ENCODE measurements at regions not wholly inside any gene's neighbourhood (a gene's known extent, or its start where the extent isn't known, plus 50 kb on each side); places are given as distances from the start of the nearest gene placed in this dataset.
"Not testable (repeated sequence)": the region's sequence is repeated elsewhere in the genome, so short reads cannot be mapped to it uniquely, and the experiment has no call there.

GRCh38 chr1:206380163-206380790 lies 90.0 kb upstream of the IKBKE start:
- H3K9me3 Mint-ChIP-seq (ENCODE audit: low read depth); H3K36me3 Mint-ChIP-seq (ENCODE audit: insufficient read depth); H3K4me3 Mint-ChIP-seq (ENCODE audit: low read depth); DNase-seq (ENCODE audit: low spot score, unreplicated experiment); H3K27me3 Mint-ChIP-seq; H3K27ac Mint-ChIP-seq; H3K4me1 Mint-ChIP-seq (ENCODE audit: low read depth): not testable (repeated sequence)

GRCh38 chr1:206380791-206381610 lies 89.3 kb upstream of the IKBKE start:
- H3K27me3 Mint-ChIP-seq; H3K27ac Mint-ChIP-seq; DNase-seq (ENCODE audit: low spot score, unreplicated experiment); H3K36me3 Mint-ChIP-seq (ENCODE audit: insufficient read depth); H3K4me1 Mint-ChIP-seq (ENCODE audit: low read depth); H3K9me3 Mint-ChIP-seq (ENCODE audit: low read depth); H3K4me3 Mint-ChIP-seq (ENCODE audit: low read depth): not testable (repeated sequence)

GRCh38 chr1:206384029-206384807 lies 86.1 kb upstream of the IKBKE start:
- H3K4me1 Mint-ChIP-seq (ENCODE audit: low read depth); H3K4me3 Mint-ChIP-seq (ENCODE audit: low read depth); H3K27me3 Mint-ChIP-seq; H3K9me3 Mint-ChIP-seq (ENCODE audit: low read depth); H3K36me3 Mint-ChIP-seq (ENCODE audit: insufficient read depth); DNase-seq (ENCODE audit: low spot score, unreplicated experiment); H3K27ac Mint-ChIP-seq: not testable (repeated sequence)
- peak; percentile 29 for TF ChIP-seq CTCF (IDR thresholded peaks at IDR 0.05; ENCODE audit: unreplicated experiment)

GRCh38 chr1:206384891-206385290 lies 85.4 kb upstream of the IKBKE start:
- H3K27ac Mint-ChIP-seq; H3K4me1 Mint-ChIP-seq (ENCODE audit: low read depth); DNase-seq (ENCODE audit: low spot score, unreplicated experiment); H3K4me3 Mint-ChIP-seq (ENCODE audit: low read depth); H3K36me3 Mint-ChIP-seq (ENCODE audit: insufficient read depth); H3K9me3 Mint-ChIP-seq (ENCODE audit: low read depth); H3K27me3 Mint-ChIP-seq: not testable (repeated sequence)

GRCh38 chr1:206387631-206388030 lies 82.6 kb upstream of the IKBKE start:
- H3K27me3 Mint-ChIP-seq; H3K9me3 Mint-ChIP-seq (ENCODE audit: low read depth); H3K36me3 Mint-ChIP-seq (ENCODE audit: insufficient read depth); H3K4me3 Mint-ChIP-seq (ENCODE audit: low read depth); H3K27ac Mint-ChIP-seq; H3K4me1 Mint-ChIP-seq (ENCODE audit: low read depth); DNase-seq (ENCODE audit: low spot score, unreplicated experiment): not testable (repeated sequence)

- not testable (repeated sequence) for H3K4me3 Mint-ChIP-seq (ENCODE audit: low read depth); H3K4me1 Mint-ChIP-seq (ENCODE audit: low read depth); H3K27me3 Mint-ChIP-seq; H3K9me3 Mint-ChIP-seq (ENCODE audit: low read depth); H3K27ac Mint-ChIP-seq; DNase-seq (ENCODE audit: low spot score, unreplicated experiment); H3K36me3 Mint-ChIP-seq (ENCODE audit: insufficient read depth)
These were observed 78.4 kb upstream of the IKBKE start for GRCh38 chr1:206391903-206392302.

GRCh38 chr1:206397501-206397900 lies 72.8 kb upstream of the IKBKE start:
- H3K36me3 Mint-ChIP-seq (ENCODE audit: insufficient read depth); H3K27ac Mint-ChIP-seq; H3K4me1 Mint-ChIP-seq (ENCODE audit: low read depth); H3K9me3 Mint-ChIP-seq (ENCODE audit: low read depth); H3K27me3 Mint-ChIP-seq; DNase-seq (ENCODE audit: low spot score, unreplicated experiment); H3K4me3 Mint-ChIP-seq (ENCODE audit: low read depth): not testable (repeated sequence)

GRCh38 chr1:206398261-206398660 lies 72.0 kb upstream of the IKBKE start:
- not testable (repeated sequence) for H3K9me3 Mint-ChIP-seq (ENCODE audit: low read depth); H3K36me3 Mint-ChIP-seq (ENCODE audit: insufficient read depth); H3K4me1 Mint-ChIP-seq (ENCODE audit: low read depth)

GRCh38 chr1:206403612-206404307 lies 66.5 kb upstream of the IKBKE start:
- H3K4me3 Mint-ChIP-seq (ENCODE audit: low read depth); H3K4me1 Mint-ChIP-seq (ENCODE audit: low read depth); DNase-seq (ENCODE audit: low spot score, unreplicated experiment): not testable (repeated sequence)

More at GRCh38 chr1:206398261-206398660, 72.0 kb upstream of the IKBKE start:
- DNase-seq (ENCODE audit: low spot score, unreplicated experiment); H3K4me3 Mint-ChIP-seq (ENCODE audit: low read depth); H3K27me3 Mint-ChIP-seq; H3K27ac Mint-ChIP-seq: not testable (repeated sequence)

GRCh38 chr1:206404309-206405027 lies 65.8 kb upstream of the IKBKE start:
- not testable (repeated sequence) for DNase-seq (ENCODE audit: low spot score, unreplicated experiment); H3K9me3 Mint-ChIP-seq (ENCODE audit: low read depth); H3K27me3 Mint-ChIP-seq; H3K4me3 Mint-ChIP-seq (ENCODE audit: low read depth); H3K36me3 Mint-ChIP-seq (ENCODE audit: insufficient read depth); H3K27ac Mint-ChIP-seq; H3K4me1 Mint-ChIP-seq (ENCODE audit: low read depth)

More at GRCh38 chr1:206403612-206404307, 66.5 kb upstream of the IKBKE start:
- H3K9me3 Mint-ChIP-seq (ENCODE audit: low read depth); H3K36me3 Mint-ChIP-seq (ENCODE audit: insufficient read depth); H3K27me3 Mint-ChIP-seq; H3K27ac Mint-ChIP-seq: not testable (repeated sequence)

GRCh38 chr1:206405282-206405681 lies 65.0 kb upstream of the IKBKE start:
- H3K36me3 Mint-ChIP-seq (ENCODE audit: insufficient read depth); DNase-seq (ENCODE audit: low spot score, unreplicated experiment); H3K9me3 Mint-ChIP-seq (ENCODE audit: low read depth); H3K4me1 Mint-ChIP-seq (ENCODE audit: low read depth); H3K27ac Mint-ChIP-seq; H3K4me3 Mint-ChIP-seq (ENCODE audit: low read depth); H3K27me3 Mint-ChIP-seq: not testable (repeated sequence)
